ENCODE measurements at regions not wholly inside any gene's neighbourhood (a gene's known extent, or its start where the extent isn't known, plus 50 kb on each side); places are given as distances from the start of the nearest gene placed in this dataset.

GRCh38 chr6:156379392-156380289, 397.5 kb upstream of the ARID1B start:
- H3K9me3 ChIP-seq (ENCODE audit: control insufficient read depth, insufficient read depth, low read depth, low read length), result no peaks in the 10 kb centered on the region
- H3K9ac ChIP-seq (ENCODE audit: low read length), result no peak overlapping the region
- peaks cover 4% of the 10 kb centered on the region; the same call in 1 of the 2 replicates for H3K4me1 ChIP-seq (ENCODE audit: control insufficient read depth, insufficient read depth, low read length)
- no peaks in the 10 kb centered on the region for H3K36me3 ChIP-seq (ENCODE audit: control insufficient read depth, insufficient read depth, low read length)
- no peak overlapping the region for H3K27ac ChIP-seq (ENCODE audit: low read depth, low read length)
- no peak overlapping the region for H3K4me3 ChIP-seq (ENCODE audit: low read depth, low read length)
- no peaks in the 10 kb centered on the region for H3K27me3 ChIP-seq (ENCODE audit: control insufficient read depth, insufficient read depth, low read length)

DNA sequence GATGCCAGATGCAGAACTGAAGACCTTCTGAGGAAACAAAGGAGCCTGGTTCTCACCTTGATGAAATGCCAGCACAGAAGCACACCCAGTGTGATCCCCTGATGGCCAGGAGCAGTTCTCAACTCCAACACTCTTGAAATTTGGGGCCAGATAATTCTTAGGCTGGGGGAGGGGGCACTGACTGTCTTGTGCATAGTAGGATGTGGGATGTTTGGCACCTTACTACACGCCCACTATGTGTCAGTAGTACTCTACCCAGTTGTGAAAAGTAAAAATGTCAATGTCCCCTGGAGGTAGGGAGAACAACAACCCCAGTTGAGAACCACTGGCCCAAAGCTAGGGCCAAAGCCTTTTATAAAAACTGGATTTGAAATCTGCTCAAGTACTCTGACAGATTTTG, 398.3 kb upstream of the ARID1B start:
- Histone ChIP-seq H3K9ac (ENCODE audit: low read length) (no peak overlapping the region), H3K9me3 (ENCODE audit: control insufficient read depth, insufficient read depth, low read depth, low read length) (no peaks in the 10 kb centered on the region), H3K36me3 (ENCODE audit: control insufficient read depth, insufficient read depth, low read length) (no peaks in the 10 kb centered on the region), H3K4me1 (ENCODE audit: control insufficient read depth, insufficient read depth, low read length) (peaks cover 4% of the 10 kb centered on the region; the same call in 1 of the 2 replicates), H3K27me3 (ENCODE audit: control insufficient read depth, insufficient read depth, low read length) (no peaks in the 10 kb centered on the region), H3K27ac (ENCODE audit: low read depth, low read length) (no peak overlapping the region), H3K4me3 (ENCODE audit: low read depth, low read length) (no peak overlapping the region)

DNA sequence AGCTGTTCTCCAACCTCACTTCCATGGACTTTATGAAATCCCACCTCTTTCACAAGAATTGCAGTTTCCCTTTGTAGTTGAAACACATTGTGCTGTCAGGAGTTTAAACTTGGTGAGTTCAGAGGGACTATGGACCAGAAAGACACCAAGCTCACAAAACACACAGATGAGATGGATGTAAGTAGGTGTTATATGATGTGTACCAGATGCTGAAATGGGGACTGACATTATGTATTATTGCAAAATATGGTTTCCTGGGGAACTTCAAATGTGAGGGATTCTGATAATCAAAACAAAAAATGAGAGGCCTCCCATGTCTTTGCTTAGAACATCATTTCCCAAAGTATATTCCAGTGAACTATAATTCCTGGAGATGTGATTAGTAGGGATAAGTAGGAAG, 401.1 kb upstream of the ARID1B start:
- Histone ChIP-seq H3K36me3 (ENCODE audit: control insufficient read depth, insufficient read depth, low read length) (no peaks in the 10 kb centered on the region), H3K27me3 (ENCODE audit: control insufficient read depth, insufficient read depth, low read length) (no peaks in the 10 kb centered on the region), H3K4me1 (ENCODE audit: control insufficient read depth, insufficient read depth, low read length) (peaks cover 4% of the 10 kb centered on the region; the same call in 1 of the 2 replicates), H3K27ac (ENCODE audit: low read depth, low read length) (no peak overlapping the region), H3K9me3 (ENCODE audit: control insufficient read depth, insufficient read depth, low read depth, low read length) (no peaks in the 10 kb centered on the region), H3K9ac (ENCODE audit: low read length) (no peak overlapping the region), H3K4me3 (ENCODE audit: low read depth, low read length) (no peak overlapping the region)

- H3K9ac ChIP-seq (ENCODE audit: low read length), result no peak overlapping the region
- H3K4me1 ChIP-seq (ENCODE audit: control insufficient read depth, insufficient read depth, low read length), result no peaks in the 10 kb centered on the region
- no peak overlapping the region for H3K4me3 ChIP-seq (ENCODE audit: low read depth, low read length)
- H3K36me3 ChIP-seq (ENCODE audit: control insufficient read depth, insufficient read depth, low read length), result no peaks in the 10 kb centered on the region
- no peak overlapping the region for H3K27ac ChIP-seq (ENCODE audit: low read depth, low read length)
- peaks cover 12% of the 10 kb centered on the region; the same call in 1 of the 2 replicates for H3K9me3 ChIP-seq (ENCODE audit: control insufficient read depth, insufficient read depth, low read depth, low read length)
- H3K27me3 ChIP-seq (ENCODE audit: control insufficient read depth, insufficient read depth, low read length), result no peaks in the 10 kb centered on the region
Observed at GRCh38 chr6:156359912-156360311, 417.3 kb upstream of the ARID1B start.

DNA sequence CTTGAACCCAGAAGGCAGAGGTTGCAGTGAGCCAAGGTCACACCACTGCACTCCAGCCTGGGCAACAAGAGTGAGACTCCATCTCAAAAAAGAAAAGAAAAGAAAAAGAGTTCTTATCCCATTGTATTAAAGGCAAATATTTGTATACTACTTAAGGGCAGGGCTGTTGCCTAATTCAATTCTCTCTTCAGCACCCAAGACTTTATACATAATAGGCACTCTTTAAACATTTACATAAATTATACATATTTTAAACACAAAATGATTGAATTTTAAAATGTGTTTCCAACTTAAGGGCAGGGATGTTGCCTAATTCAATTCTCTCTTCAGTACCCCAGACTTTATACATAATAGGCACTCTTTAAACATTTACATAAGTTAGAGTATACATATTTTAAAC, 424.3 kb upstream of the ARID1B start:
- H3K9me3 ChIP-seq (ENCODE audit: control insufficient read depth, insufficient read depth, low read depth, low read length), result no peaks in the 10 kb centered on the region
- H3K27ac ChIP-seq (ENCODE audit: low read depth, low read length), result no peak overlapping the region
- no peak overlapping the region for H3K9ac ChIP-seq (ENCODE audit: low read length)

DNA sequence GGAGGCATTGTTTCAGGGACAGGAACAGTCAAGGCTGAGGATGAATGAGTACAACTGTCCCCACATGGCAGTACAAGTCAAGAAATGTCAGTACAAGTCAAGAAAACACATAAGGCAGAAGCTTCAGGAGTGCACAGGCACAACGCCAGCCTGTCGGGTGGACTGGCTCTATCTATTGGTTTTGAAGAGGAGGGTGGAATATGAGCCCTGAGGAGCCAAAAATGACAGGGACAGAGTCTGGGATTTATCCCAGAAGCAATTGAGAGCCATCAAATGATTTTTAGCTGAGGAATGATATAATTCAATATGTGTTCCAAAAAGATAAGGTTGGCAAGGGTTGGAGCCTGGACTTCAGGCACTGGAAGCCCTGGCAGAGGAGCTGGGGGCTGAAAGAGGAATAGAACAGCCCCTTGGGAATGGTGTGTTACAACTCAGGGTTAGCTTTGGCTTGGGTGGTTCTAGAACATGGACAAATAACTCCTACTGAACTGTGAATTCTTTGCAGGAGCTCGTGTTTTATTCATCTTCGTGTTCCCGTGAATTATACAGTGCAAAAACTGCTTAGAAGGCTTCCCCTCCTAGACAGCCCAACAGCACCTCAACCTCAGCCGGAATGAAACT, 425.7 kb upstream of the ARID1B start:
- Histone ChIP-seq H3K9me3 (ENCODE audit: control insufficient read depth, insufficient read depth, low read depth, low read length) (no peaks in the 10 kb centered on the region), H3K4me1 (ENCODE audit: control insufficient read depth, insufficient read depth, low read length) (no peaks in the 10 kb centered on the region), H3K36me3 (ENCODE audit: control insufficient read depth, insufficient read depth, low read length) (no peaks in the 10 kb centered on the region), H3K9ac (ENCODE audit: low read length) (no peak overlapping the region), H3K4me3 (ENCODE audit: low read depth, low read length) (no peak overlapping the region), H3K27ac (ENCODE audit: low read depth, low read length) (no peak overlapping the region), H3K27me3 (ENCODE audit: control insufficient read depth, insufficient read depth, low read length) (no peaks in the 10 kb centered on the region)

More for the DNA sequence above, 424.3 kb upstream of the ARID1B start:
- Histone ChIP-seq H3K27me3 (ENCODE audit: control insufficient read depth, insufficient read depth, low read length) (no peaks in the 10 kb centered on the region), H3K4me1 (ENCODE audit: control insufficient read depth, insufficient read depth, low read length) (no peaks in the 10 kb centered on the region), H3K36me3 (ENCODE audit: control insufficient read depth, insufficient read depth, low read length) (no peaks in the 10 kb centered on the region), H3K4me3 (ENCODE audit: low read depth, low read length) (no peak overlapping the region)

DNA sequence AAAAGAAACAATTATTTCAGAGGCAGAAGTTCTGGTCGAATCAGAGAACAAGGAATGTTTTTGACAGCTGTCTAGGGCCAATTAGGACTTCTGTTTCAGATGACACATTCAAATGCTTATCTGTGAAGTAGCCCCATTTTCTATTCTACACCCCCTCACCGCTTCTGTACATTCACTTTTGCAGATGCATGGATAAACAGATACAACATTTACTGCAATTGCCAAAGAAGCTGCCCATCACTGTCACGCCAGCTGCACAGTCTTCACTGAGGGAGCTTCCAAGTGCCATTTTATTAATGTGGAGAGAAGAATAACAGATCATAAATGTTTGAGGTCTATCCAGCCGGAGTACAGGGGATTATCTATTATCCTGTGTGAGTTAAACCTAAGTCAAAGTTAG, 426.8 kb upstream of the ARID1B start:
- Histone ChIP-seq H3K27me3 (ENCODE audit: control insufficient read depth, insufficient read depth, low read length) (no peaks in the 10 kb centered on the region), H3K4me1 (ENCODE audit: control insufficient read depth, insufficient read depth, low read length) (no peaks in the 10 kb centered on the region), H3K27ac (ENCODE audit: low read depth, low read length) (no peak overlapping the region), H3K4me3 (ENCODE audit: low read depth, low read length) (no peak overlapping the region), H3K9me3 (ENCODE audit: control insufficient read depth, insufficient read depth, low read depth, low read length) (no peaks in the 10 kb centered on the region), H3K9ac (ENCODE audit: low read length) (no peak overlapping the region), H3K36me3 (ENCODE audit: control insufficient read depth, insufficient read depth, low read length) (no peaks in the 10 kb centered on the region)

- H3K27me3 ChIP-seq (ENCODE audit: control insufficient read depth, insufficient read depth, low read length), result no peaks in the 10 kb centered on the region
- no peak overlapping the region for H3K27ac ChIP-seq (ENCODE audit: low read depth, low read length)
- no peaks in the 10 kb centered on the region for H3K36me3 ChIP-seq (ENCODE audit: control insufficient read depth, insufficient read depth, low read length)
- H3K9ac ChIP-seq (ENCODE audit: low read length), result no peak overlapping the region
- no peak overlapping the region for H3K4me3 ChIP-seq (ENCODE audit: low read depth, low read length)
- no peaks in the 10 kb centered on the region for H3K9me3 ChIP-seq (ENCODE audit: control insufficient read depth, insufficient read depth, low read depth, low read length)
- H3K4me1 ChIP-seq (ENCODE audit: control insufficient read depth, insufficient read depth, low read length), result no peaks in the 10 kb centered on the region
Observed at GRCh38 chr6:156348849-156349248, 428.3 kb upstream of the ARID1B start.

DNA sequence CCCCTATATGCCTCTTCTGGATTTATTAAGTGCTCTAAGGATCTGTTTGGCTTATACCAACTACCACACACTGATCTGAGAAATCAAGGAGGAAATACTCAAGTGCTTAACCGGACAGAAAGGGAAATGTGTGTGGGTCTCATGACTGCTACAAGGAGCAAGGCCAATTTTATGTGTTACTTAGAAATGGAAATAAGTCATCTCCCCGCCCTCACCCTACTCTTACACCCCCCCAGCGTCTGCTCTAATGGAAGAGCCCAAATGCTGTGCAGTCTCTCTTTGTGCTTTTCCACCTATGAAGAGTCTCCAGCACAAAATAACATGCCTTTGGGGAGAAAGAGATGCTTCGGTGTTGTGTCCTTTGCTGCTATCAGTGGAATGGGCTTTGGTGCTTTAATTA, 428.8 kb upstream of the ARID1B start:
- Histone ChIP-seq H3K4me3 (ENCODE audit: low read depth, low read length) (no peak overlapping the region), H3K9ac (ENCODE audit: low read length) (no peak overlapping the region), H3K27me3 (ENCODE audit: control insufficient read depth, insufficient read depth, low read length) (no peaks in the 10 kb centered on the region), H3K9me3 (ENCODE audit: control insufficient read depth, insufficient read depth, low read depth, low read length) (no peaks in the 10 kb centered on the region), H3K4me1 (ENCODE audit: control insufficient read depth, insufficient read depth, low read length) (no peaks in the 10 kb centered on the region), H3K27ac (ENCODE audit: low read depth, low read length) (no peak overlapping the region), H3K36me3 (ENCODE audit: control insufficient read depth, insufficient read depth, low read length) (no peaks in the 10 kb centered on the region)

- Histone ChIP-seq H3K9ac (ENCODE audit: low read length) (no peak overlapping the region), H3K27ac (ENCODE audit: low read depth, low read length) (no peak overlapping the region), H3K36me3 (ENCODE audit: control insufficient read depth, insufficient read depth, low read length) (no peaks in the 10 kb centered on the region), H3K27me3 (ENCODE audit: control insufficient read depth, insufficient read depth, low read length) (no peaks in the 10 kb centered on the region), H3K4me3 (ENCODE audit: low read depth, low read length) (no peak overlapping the region), H3K4me1 (ENCODE audit: control insufficient read depth, insufficient read depth, low read length) (no peaks in the 10 kb centered on the region), H3K9me3 (ENCODE audit: control insufficient read depth, insufficient read depth, low read depth, low read length) (no peaks in the 10 kb centered on the region)
Observed at GRCh38 chr6:156347656-156348055, 429.5 kb upstream of the ARID1B start.

DNA sequence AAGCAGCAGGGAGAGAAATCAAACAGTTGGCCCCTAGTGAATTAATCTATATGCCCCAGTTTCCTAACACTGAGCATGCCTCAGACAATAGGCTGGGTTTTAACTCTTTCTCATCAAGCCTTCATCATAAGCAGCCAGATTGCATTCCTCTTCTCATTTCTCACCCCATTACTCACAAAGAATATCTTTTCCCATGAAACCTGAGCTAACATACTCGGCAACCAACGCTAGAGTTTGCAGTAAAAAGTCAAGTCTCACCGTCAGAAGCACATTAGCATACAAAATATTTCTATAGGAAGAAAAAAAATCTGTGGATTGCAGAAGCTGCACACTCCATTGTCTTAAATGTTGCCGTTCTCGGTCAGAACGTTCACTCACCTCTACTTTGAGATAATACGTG, 429.9 kb upstream of the ARID1B start:
- Histone ChIP-seq H3K4me1 (ENCODE audit: control insufficient read depth, insufficient read depth, low read length) (no peaks in the 10 kb centered on the region), H3K36me3 (ENCODE audit: control insufficient read depth, insufficient read depth, low read length) (no peaks in the 10 kb centered on the region), H3K27ac (ENCODE audit: low read depth, low read length) (no peak overlapping the region), H3K9me3 (ENCODE audit: control insufficient read depth, insufficient read depth, low read depth, low read length) (no peaks in the 10 kb centered on the region), H3K27me3 (ENCODE audit: control insufficient read depth, insufficient read depth, low read length) (no peaks in the 10 kb centered on the region), H3K4me3 (ENCODE audit: low read depth, low read length) (no peak overlapping the region), H3K9ac (ENCODE audit: low read length) (no peak overlapping the region)
